IMR-90 (cell line): ENCODE measurements at regions not wholly inside any gene's neighbourhood (a gene's known extent, or its start where the extent isn't known, plus 50 kb on each side); places are given as distances from the start of the nearest gene placed in this dataset.

Experiments
- ATAC-seq: fragments of 200-7000 bp; cut with Tn5 transposase; 2 replicates; pipeline ENCODE4 v1.9.1; 2020; ENCODE audit warnings: low read depth, mild to moderate bottlenecking, moderate library complexity
- BruUV-seq: library from RNA; stranded (reverse); fragments of 400-500 nt; replicated peaks from 2 replicates; lab custom pipeline; 2021; lab: Mats Ljungman, UMichigan
- CTCF ChIA-PET: fragments of 300-600 bp; formaldehyde crosslinking; extraction: SDS; loops from one replicate; lab custom pipeline; 2021; ENCODE audit warnings: antibody characterized with exemption; lab: Yijun Ruan, JAX
- POLR2A ChIA-PET: fragments of 300-600 bp; sonication (Branson Sonifier 250); formaldehyde crosslinking; loops from one replicate; lab custom pipeline; 2022; ENCODE audit warnings: antibody characterized with exemption; ENCODE audit not compliant: unreplicated experiment; lab: Charles Lee
- DNase-seq: peaks from one replicate; pipeline ENCODE4 v3.0.0; 2013
- H2AFZ ChIP-seq: replicated peaks from 2 replicates; pipeline ENCODE3; 2013; ENCODE audit warnings: low read length, mild to moderate bottlenecking; ENCODE audit not compliant: poor library complexity
- H2AK5ac ChIP-seq: 2 replicates; pipeline ENCODE4 v1.6.1; 2013; ENCODE audit warnings: low read depth, low read length, inconsistent platforms
- H2AK9ac ChIP-seq: replicated peaks from 2 replicates; pipeline ENCODE3; 2013; ENCODE audit warnings: mild to moderate bottlenecking, low read depth, low read length, moderate library complexity; ENCODE audit not compliant: poor library complexity
- H2BK120ac ChIP-seq: 2 replicates; pipeline ENCODE4 v1.6.1; 2013; ENCODE audit warnings: low read depth, low read length, inconsistent platforms
- H2BK15ac ChIP-seq: 3 replicates; pipeline ENCODE4 v1.6.1; 2013; ENCODE audit warnings: low read depth, low read length, inconsistent platforms
- H2BK20ac ChIP-seq: 2 replicates; pipeline ENCODE4 v1.6.1; 2013; ENCODE audit warnings: low read depth, mild to moderate bottlenecking, inconsistent platforms, low read length, moderate library complexity
- H2BK5ac ChIP-seq: 2 replicates; pipeline ENCODE4 v1.6.1; 2013; ENCODE audit warnings: mild to moderate bottlenecking, low read depth, low read length, inconsistent platforms; ENCODE audit not compliant: poor library complexity, severe bottlenecking
- H3K14ac ChIP-seq: replicated peaks from 2 replicates; pipeline ENCODE4 v1.6.1; 2013; ENCODE audit warnings: low read depth, low read length, inconsistent platforms
- H3K18ac ChIP-seq: 2 replicates; pipeline ENCODE4 v1.6.1; 2013; ENCODE audit warnings: low read depth, low read length, control low read depth
- H3K23ac ChIP-seq: 2 replicates; pipeline ENCODE4 v1.6.1; 2013; ENCODE audit warnings: low read depth, low read length, inconsistent platforms
- H3K27ac ChIP-seq: 2 replicates; pipeline ENCODE4 v1.5.1; 2013; ENCODE audit warnings: mild to moderate bottlenecking, control low read depth, low read length; ENCODE audit not compliant: insufficient read depth
- H3K27me3 ChIP-seq: 2 replicates; pipeline ENCODE4 v1.6.1; 2013; ENCODE audit warnings: low read length; ENCODE audit not compliant: control insufficient read depth, insufficient read depth
- H3K36me3 ChIP-seq: 2 replicates; pipeline ENCODE4 v1.6.1; 2013; ENCODE audit warnings: low read length, mixed read lengths; ENCODE audit not compliant: control insufficient read depth, insufficient read depth
- H3K4ac ChIP-seq: 2 replicates; pipeline ENCODE4 v1.6.1; 2013; ENCODE audit warnings: low read depth, low read length, inconsistent platforms
- H3K4me1 ChIP-seq: 2 replicates; pipeline ENCODE4 v1.6.1; 2013; ENCODE audit warnings: low read length, mixed read lengths; ENCODE audit not compliant: control insufficient read depth, insufficient read depth
- H3K4me2 ChIP-seq: 2 replicates; pipeline ENCODE4 v1.6.1; 2013; ENCODE audit warnings: low read depth, mild to moderate bottlenecking, control low read depth, low read length, moderate library complexity
- H3K4me3 ChIP-seq: 2 replicates; pipeline ENCODE4 v1.5.1; 2013; ENCODE audit warnings: low read depth, mild to moderate bottlenecking, control low read depth, low read length, moderate library complexity; ENCODE audit not compliant: insufficient read depth
- H3K56ac ChIP-seq: 2 replicates; pipeline ENCODE4 v1.6.1; 2013; ENCODE audit warnings: low read length, inconsistent platforms; ENCODE audit not compliant: insufficient read depth; ENCODE audit errors: extremely low read depth
- H3K79me1 ChIP-seq, 2 experiments: 2 replicates each; pipeline ENCODE4 v1.6.1; 2013; ENCODE audit warnings: low read length in 2 of 2, inconsistent platforms in 1 of 2, low read depth in 1 of 2
- H3K9ac ChIP-seq: 2 replicates; pipeline ENCODE4 v1.6.1; 2013; ENCODE audit warnings: low read depth, low read length, control low read depth
- H3K9me1 ChIP-seq: 2 replicates; pipeline ENCODE4 v1.6.1; 2013; ENCODE audit warnings: low read length, inconsistent platforms; ENCODE audit not compliant: insufficient read depth
- H3K9me3 ChIP-seq: 2 replicates; pipeline ENCODE4 v1.6.1; 2013; ENCODE audit warnings: low read length; ENCODE audit not compliant: control insufficient read depth, insufficient read depth
- H4K20me1 ChIP-seq: 2 replicates; pipeline ENCODE4 v1.6.1; 2013; ENCODE audit warnings: low read length, inconsistent platforms; ENCODE audit not compliant: insufficient read depth
- H4K5ac ChIP-seq: 2 replicates; pipeline ENCODE4 v1.6.1; 2013; ENCODE audit warnings: mild to moderate bottlenecking, low read depth, low read length, control low read depth
- H4K8ac ChIP-seq, 2 experiments: 2 replicates each; pipeline ENCODE4 v1.6.1; 2013; ENCODE audit warnings: low read depth in 2 of 2, low read length in 2 of 2, control low read depth in 1 of 2, inconsistent platforms in 1 of 2
- H4K91ac ChIP-seq: 2 replicates; pipeline ENCODE4 v1.6.1; 2013; ENCODE audit warnings: low read depth, low read length, inconsistent platforms; ENCODE audit not compliant: insufficient read depth
- BHLHE40 ChIP-seq: fragments of 150-350 bp; IDR thresholded peaks from 2 replicates; pipeline ENCODE4 v1.6.1; 2016; ENCODE audit warnings: mild to moderate bottlenecking, low read depth, low read length
- CEBPB ChIP-seq: IDR thresholded peaks from 2 replicates; pipeline ENCODE4 v1.6.1; 2012; ENCODE audit warnings: low read depth, low read length, improper control_type of control experiment
- CHD1 ChIP-seq: IDR thresholded peaks from 2 replicates; pipeline ENCODE4 v1.6.1; 2012; ENCODE audit warnings: low read depth, low read length, improper control_type of control experiment
- CTCF ChIP-seq: conservative IDR thresholded peaks from 2 replicates; pipeline ENCODE4 v1.5.1; 2012; ENCODE audit warnings: mild to moderate bottlenecking, low read depth, low read length, improper control_type of control experiment
- FOS ChIP-seq: fragments of 150-350 bp; IDR thresholded peaks from 2 replicates; pipeline ENCODE4 v1.6.1; 2016; ENCODE audit warnings: low read depth, low read length
- MAZ ChIP-seq: IDR thresholded peaks from 2 replicates; pipeline ENCODE4 v1.6.1; 2012; ENCODE audit warnings: low read depth, mild to moderate bottlenecking, low read length, improper control_type of control experiment, moderate library complexity, borderline replicate concordance
- MXI1 ChIP-seq: IDR thresholded peaks from 2 replicates; pipeline ENCODE4 v1.6.1; 2012; ENCODE audit warnings: low read depth, mild to moderate bottlenecking, low read length, moderate library complexity, borderline replicate concordance
- NFE2L2 ChIP-seq: fragments of 150-350 bp; IDR thresholded peaks from 2 replicates; pipeline ENCODE4 v1.6.1; 2016; ENCODE audit warnings: low read depth, mild to moderate bottlenecking, low read length
- POLR2A ChIP-seq: IDR thresholded peaks from 2 replicates; pipeline ENCODE4 v1.6.1; 2012; ENCODE audit warnings: mild to moderate bottlenecking, low read depth, low read length
- RAD21 ChIP-seq: IDR thresholded peaks from 2 replicates; pipeline ENCODE4 v1.6.1; 2012; ENCODE audit warnings: low read length, improper control_type of control experiment
- RCOR1 ChIP-seq: IDR thresholded peaks from 2 replicates; pipeline ENCODE4 v1.6.1; 2012; ENCODE audit warnings: mild to moderate bottlenecking, low read length, improper control_type of control experiment; ENCODE audit not compliant: insufficient replicate concordance
- USF2 ChIP-seq: fragments of 150-350 bp; IDR thresholded peaks from 2 replicates; pipeline ENCODE4 v1.6.1; 2017; ENCODE audit warnings: mild to moderate bottlenecking, antibody characterized with exemption, low read length, low read depth
- WGBS, 2 experiments: methylation state at CpG; one replicate each; pipeline versions ENCODE4 v1.1.5 to v1.1.7; 2013; ENCODE audit warnings: missing lambda C conversion rate in 2 of 2; ENCODE audit not compliant: insufficient read length in 1 of 2; ENCODE audit errors: extremely low coverage in 2 of 2; 5-methylcytosine and 5-hydroxymethylcytosine counted together
- dilution Hi-C: fragments of 300-500 bp; cut with HindIII; formaldehyde crosslinking; loops from one replicate; pipeline ENCODE4 v1.14.3; 2018; ENCODE audit warnings: low sequenced_read_pairs; ENCODE audit not compliant: unreplicated experiment
- in situ Hi-C: fragments of 300-500 bp; cut with MboI; formaldehyde crosslinking; loops from 3 replicates; pipeline ENCODE4 v1.14.3; 2019; ENCODE audit warnings: low sequenced_read_pairs, inconsistent platforms, mixed read lengths
- intact Hi-C: fragments of 100-400 bp; cut with micrococcal nuclease; formaldehyde crosslinking; loops from 2 replicates; pipeline ENCODE4 v1.10.0; 2022
- TF ChIP-seq, protein P1 (sequence below): fragments of 150-350 bp; IDR thresholded peaks from 2 replicates; pipeline ENCODE4 v1.6.1; 2016; ENCODE audit warnings: low read depth, mild to moderate bottlenecking, low read length, moderate library complexity, borderline replicate concordance

- BruUV-seq: no TSS peak
Measured at GRCh38 chr2:76251342-76251741, 540.6 kb upstream of the GCFC2 start.

More at GRCh38 chr2:76251342-76251741, 540.6 kb upstream of the GCFC2 start:
- no peak overlapping the region for H3K18ac ChIP-seq
- H2BK5ac ChIP-seq: no peak overlapping the region
- no peak overlapping the region for H3K4ac ChIP-seq
- no peaks in the 10 kb centered on the region for H3K9me3 ChIP-seq
- no peak overlapping the region for H2BK20ac ChIP-seq
- no peak overlapping the region for H3K14ac ChIP-seq
- H2AK5ac ChIP-seq: no peak overlapping the region
- no peak overlapping the region for H3K27ac ChIP-seq
- intact Hi-C loops (no loop called here), dilution Hi-C loops (no loop called here), in situ Hi-C loops (no loop called here)
- no peak overlapping the region for H2AFZ ChIP-seq
- no peaks in the 10 kb centered on the region for H4K20me1 ChIP-seq
- 33% methylated on average over 1 of the region's 2 CpGs; no CpG with 5 or more reads in 1 of the 2 experiments for WGBS, 2 experiments
- no peaks in the 10 kb centered on the region for H3K4me1 ChIP-seq
- POLR2A ChIA-PET: no interaction called here
- no peaks in the 10 kb centered on the region for H3K27me3 ChIP-seq
- no peak overlapping the region for H3K23ac ChIP-seq
- no peak overlapping the region for H3K9ac ChIP-seq
- no peak overlapping the region for H4K5ac ChIP-seq
- no peak for DNase-seq
- no peaks in the 10 kb centered on the region for H3K36me3 ChIP-seq
- H3K4me3 ChIP-seq: no peak overlapping the region
- no peak overlapping the region for H2BK15ac ChIP-seq
- H4K91ac ChIP-seq: no peak overlapping the region
- H2AK9ac ChIP-seq: no peak overlapping the region
- H2BK120ac ChIP-seq: no peak overlapping the region
- H3K79me1 ChIP-seq: no peaks in the 10 kb centered on the region
- CTCF ChIA-PET: no interaction called here
- no peak overlapping the region for H3K4me2 ChIP-seq
- H3K9me1 ChIP-seq: no peaks in the 10 kb centered on the region
- H4K8ac ChIP-seq: no peak overlapping the region
- no peak overlapping the region for H3K56ac ChIP-seq
- TF ChIP-seq MAZ: no peak
- no peak for TF ChIP-seq FOS
- TF ChIP-seq, protein P1, sequence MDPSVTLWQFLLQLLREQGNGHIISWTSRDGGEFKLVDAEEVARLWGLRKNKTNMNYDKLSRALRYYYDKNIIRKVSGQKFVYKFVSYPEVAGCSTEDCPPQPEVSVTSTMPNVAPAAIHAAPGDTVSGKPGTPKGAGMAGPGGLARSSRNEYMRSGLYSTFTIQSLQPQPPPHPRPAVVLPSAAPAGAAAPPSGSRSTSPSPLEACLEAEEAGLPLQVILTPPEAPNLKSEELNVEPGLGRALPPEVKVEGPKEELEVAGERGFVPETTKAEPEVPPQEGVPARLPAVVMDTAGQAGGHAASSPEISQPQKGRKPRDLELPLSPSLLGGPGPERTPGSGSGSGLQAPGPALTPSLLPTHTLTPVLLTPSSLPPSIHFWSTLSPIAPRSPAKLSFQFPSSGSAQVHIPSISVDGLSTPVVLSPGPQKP: no peak
- TF ChIP-seq NFE2L2: no peak
- no peak for TF ChIP-seq CTCF
- no peak for TF ChIP-seq USF2
- no peak for TF ChIP-seq CHD1
- no peak for TF ChIP-seq RAD21
- no peak for TF ChIP-seq BHLHE40
- no peak for TF ChIP-seq POLR2A
- no peak for TF ChIP-seq CEBPB
- no peak for TF ChIP-seq MXI1
- TF ChIP-seq RCOR1: no peak
- no peak for ATAC-seq
